ENCODE measurements at regions not wholly inside any gene's neighbourhood (a gene's known extent, or its start where the extent isn't known, plus 50 kb on each side); places are given as distances from the start of the nearest gene placed in this dataset.

GRCh38 chr4:128564081-128564630 lies 245.3 kb upstream of the JADE1 start:
- Histone ChIP-seq H3K27me3 (replicated peaks in 1 of 4; ENCODE audit: control extremely low read depth in 1 of 4, control insufficient read depth in 3 of 4, insufficient read depth in 4 of 4, low read length in 3 of 4) (no peaks in the 10 kb centered on the region), H3K9ac (ENCODE audit: low read length) (no peak overlapping the region), H3K79me2 (ENCODE audit: control insufficient read depth, insufficient read depth, low read length) (no peaks in the 10 kb centered on the region), H3K27ac (ENCODE audit: low read length in 2 of 2) (no peak overlapping the region), H3K36me3 (replicated peaks in 1 of 2; ENCODE audit: control extremely low read depth in 1 of 2, control insufficient read depth in 1 of 2, extremely low read depth in 1 of 2, insufficient read depth in 2 of 2, low read length in 1 of 2) (no peaks in the 10 kb centered on the region), H3K4me3 (ENCODE audit: control extremely low read depth in 1 of 5, extremely low read depth in 1 of 5, insufficient read depth in 1 of 5, low read depth in 2 of 5, low read length in 4 of 5) (no peak overlapping the region), H3K4me1 (ENCODE audit: control insufficient read depth in 2 of 2, insufficient read depth in 2 of 2, low read length in 2 of 2) (no peaks in the 10 kb centered on the region), H2AFZ (ENCODE audit: insufficient read depth, low read depth, low read length, poor library complexity, severe bottlenecking) (no peak overlapping the region), H4K20me1 (ENCODE audit: control insufficient read depth, insufficient read depth, low read length, poor library complexity, severe bottlenecking) (no peaks in the 10 kb centered on the region), H3K4me2 (replicated peaks; ENCODE audit: low read depth, low read length, poor library complexity, severe bottlenecking) (no peak overlapping the region), H3K9me3 (ENCODE audit: control extremely low read depth in 1 of 3, control insufficient read depth in 2 of 3, insufficient read depth in 1 of 3, low read length in 2 of 3) (no peaks in the 10 kb centered on the region)
- ChIA-PET POLR2A (no interaction called here), CTCF (no interaction called here)
- WGBS (ENCODE audit: insufficient coverage), result no CpG with 5 or more reads among the region's 2 CpGs
- no peak overlapping the region for H3K4me3 Mint-ChIP-seq
- DNase-seq, result no peak
- TF ChIP-seq EZH2 (IDR thresholded peaks at IDR 0.05; ENCODE audit: borderline replicate concordance, insufficient read depth, low read depth, low read length, poor library complexity, severe bottlenecking) (no peak), CTCF (IDR thresholded peaks at IDR 0.05) (no peak)
- no peak for ATAC-seq (ENCODE audit: low read depth)
- peaks cover 17% of the 10 kb centered on the region for H3K27me3 Mint-ChIP-seq
- H3K9me3 Mint-ChIP-seq (ENCODE audit: insufficient read depth), result no peaks in the 10 kb centered on the region
- H3K4me1 Mint-ChIP-seq, result no peaks in the 10 kb centered on the region
- H3K27ac Mint-ChIP-seq, result no peak overlapping the region
- intact Hi-C loops (cut with micrococcal nuclease), result no loop called here

- Histone ChIP-seq H3K27ac (ENCODE audit: low read length in 2 of 2) (no peak overlapping the region), H3K4me1 (ENCODE audit: control insufficient read depth in 2 of 2, insufficient read depth in 2 of 2, low read length in 2 of 2) (no peaks in the 10 kb centered on the region), H3K4me3 (ENCODE audit: control extremely low read depth in 1 of 5, extremely low read depth in 1 of 5, insufficient read depth in 1 of 5, low read depth in 2 of 5, low read length in 4 of 5) (no peak overlapping the region), H3K36me3 (replicated peaks in 1 of 2; ENCODE audit: control extremely low read depth in 1 of 2, control insufficient read depth in 1 of 2, extremely low read depth in 1 of 2, insufficient read depth in 2 of 2, low read length in 1 of 2) (no peaks in the 10 kb centered on the region), H3K79me2 (ENCODE audit: control insufficient read depth, insufficient read depth, low read length) (no peaks in the 10 kb centered on the region), H3K9me3 (ENCODE audit: control extremely low read depth in 1 of 3, control insufficient read depth in 2 of 3, insufficient read depth in 1 of 3, low read length in 2 of 3) (no peaks in the 10 kb centered on the region), H3K27me3 (replicated peaks in 1 of 4; ENCODE audit: control extremely low read depth in 1 of 4, control insufficient read depth in 3 of 4, insufficient read depth in 4 of 4, low read length in 3 of 4) (no peaks in the 10 kb centered on the region), H4K20me1 (ENCODE audit: control insufficient read depth, insufficient read depth, low read length, poor library complexity, severe bottlenecking) (no peaks in the 10 kb centered on the region), H2AFZ (ENCODE audit: insufficient read depth, low read depth, low read length, poor library complexity, severe bottlenecking) (no peak overlapping the region), H3K4me2 (replicated peaks; ENCODE audit: low read depth, low read length, poor library complexity, severe bottlenecking) (no peak overlapping the region), H3K9ac (ENCODE audit: low read length) (no peak overlapping the region)
- Mint-ChIP-seq H3K27me3 (peaks cover 11% of the 10 kb centered on the region), H3K4me1 (no peaks in the 10 kb centered on the region), H3K9me3 (ENCODE audit: insufficient read depth) (no peaks in the 10 kb centered on the region), H3K4me3 (no peak overlapping the region), H3K27ac (no peak overlapping the region)
- DNase-seq (no peak), ATAC-seq (ENCODE audit: low read depth) (no peak)
- intact Hi-C loops (cut with micrococcal nuclease), result no loop called here
- CTCF ChIA-PET, result no interaction called here
- TF ChIP-seq CTCF (IDR thresholded peaks at IDR 0.05), result no peak
- no peak for TF ChIP-seq EZH2 (IDR thresholded peaks at IDR 0.05; ENCODE audit: borderline replicate concordance, insufficient read depth, low read depth, low read length, poor library complexity, severe bottlenecking)
- 83% methylated on average over 2 of the region's 6 CpGs for WGBS (ENCODE audit: insufficient coverage)
- POLR2A ChIA-PET, result no interaction called here
Observed at GRCh38 chr4:128560754-128561495, 248.6 kb upstream of the JADE1 start.
